SJSA1 (cell line): ENCODE measurements at regions not wholly inside any gene's neighbourhood (a gene's known extent, or its start where the extent isn't known, plus 50 kb on each side); places are given as distances from the start of the nearest gene placed in this dataset.

Experiments
- DNase-seq, 2 experiments: peaks; one replicate each; pipeline ENCODE4 v3.0.0-alpha.2; 2015 to 2020; ENCODE audit warnings: low spot score in 2 of 2, low read depth in 1 of 2
- H3K27ac ChIP-seq: fragments of 250-450 bp; sonication (Bioruptor Pico); 2 replicates; pipeline ENCODE4 v1.5.1; 2020; ENCODE audit warnings: mild to moderate bottlenecking, moderate library complexity
- H3K27me3 ChIP-seq: fragments of 250-450 bp; sonication (Bioruptor Pico); replicated peaks from 2 replicates; pipeline ENCODE4 v1.5.1; 2020; ENCODE audit warnings: mild to moderate bottlenecking, moderate library complexity
- H3K36me3 ChIP-seq: fragments of 250-450 bp; sonication (Bioruptor Pico); 2 replicates; pipeline ENCODE4 v1.5.1; 2020; ENCODE audit warnings: mild to moderate bottlenecking
- H3K4me1 ChIP-seq: fragments of 250-450 bp; sonication (Bioruptor Pico); replicated peaks from 2 replicates; pipeline ENCODE4 v1.6.1; 2021; ENCODE audit warnings: mild to moderate bottlenecking
- H3K4me3 ChIP-seq: fragments of 250-450 bp; sonication (Bioruptor Pico); 2 replicates; pipeline ENCODE4 v1.5.1; 2020; ENCODE audit warnings: mild to moderate bottlenecking
- H3K9me3 ChIP-seq: fragments of 250-450 bp; sonication (Bioruptor Pico); replicated peaks from 2 replicates; pipeline ENCODE4 v1.5.1; 2020; ENCODE audit warnings: mild to moderate bottlenecking

DNA sequence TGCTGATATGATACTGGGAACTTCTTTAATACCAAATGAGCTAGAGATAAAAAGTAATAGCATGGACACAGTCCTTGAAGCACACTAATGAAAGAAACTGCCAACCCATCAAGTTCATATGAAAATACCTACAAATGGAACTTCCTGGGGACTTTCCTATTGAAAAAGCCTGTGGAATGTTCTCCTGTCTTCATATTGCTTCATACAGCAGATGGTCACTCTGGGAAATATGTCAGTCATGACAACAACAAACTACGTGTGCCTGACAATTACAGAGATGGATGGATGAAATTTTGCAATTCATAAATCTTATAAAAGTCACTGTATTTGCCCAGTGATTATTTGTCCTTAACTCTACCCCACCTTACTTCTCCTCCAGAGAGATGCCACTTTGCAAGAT is 106.6 kb upstream of the COL1A2 start:
- no peaks in the 10 kb centered on the region; the same call in 1 of the 2 replicates for H3K4me1 ChIP-seq
- no peaks in the 10 kb centered on the region for H3K27me3 ChIP-seq
- no peaks in the 10 kb centered on the region for H3K36me3 ChIP-seq
- no peak overlapping the region for H3K4me3 ChIP-seq
- DNase-seq = no peak
- no peaks in the 10 kb centered on the region for H3K9me3 ChIP-seq
- no peak overlapping the region for H3K27ac ChIP-seq

DNA sequence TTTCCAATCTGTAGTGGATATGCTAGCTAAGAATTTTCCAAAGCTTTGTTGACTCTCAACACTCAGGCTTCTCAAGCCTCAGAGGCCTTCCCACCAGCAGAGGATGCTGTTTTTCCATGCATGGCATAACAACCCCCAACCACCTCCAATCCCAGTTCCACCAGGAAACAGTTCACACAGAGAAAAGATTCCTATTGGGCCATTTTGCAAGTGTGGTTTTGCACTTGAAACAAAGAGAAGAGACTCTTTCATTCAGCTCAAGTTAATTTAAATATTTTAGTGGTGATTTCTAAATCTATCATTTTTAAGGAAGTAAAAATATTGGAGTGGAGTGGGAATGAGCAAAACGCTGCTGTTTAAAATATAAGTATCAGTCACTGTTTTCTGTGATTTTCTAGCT is 105.6 kb upstream of the COL1A2 start:
- peak; percentile 72 to 80 for DNase-seq
- Histone ChIP-seq H3K36me3 (no peaks in the 10 kb centered on the region), H3K27ac (no peak overlapping the region), H3K4me3 (no peak overlapping the region), H3K9me3 (no peaks in the 10 kb centered on the region), H3K4me1 (no peaks in the 10 kb centered on the region; the same call in 1 of the 2 replicates), H3K27me3 (no peaks in the 10 kb centered on the region)

- H3K36me3 ChIP-seq = no peaks in the 10 kb centered on the region
- H3K27me3 ChIP-seq = no peaks in the 10 kb centered on the region
- H3K27ac ChIP-seq = no peak overlapping the region
- H3K4me1 ChIP-seq = peaks cover 42% of the 10 kb centered on the region
- no peaks in the 10 kb centered on the region for H3K9me3 ChIP-seq
- H3K4me3 ChIP-seq = no peak overlapping the region
- DNase-seq = no peak
Measured at GRCh38 chr7:94294471-94295131, 100.1 kb upstream of the COL1A2 start.

DNA sequence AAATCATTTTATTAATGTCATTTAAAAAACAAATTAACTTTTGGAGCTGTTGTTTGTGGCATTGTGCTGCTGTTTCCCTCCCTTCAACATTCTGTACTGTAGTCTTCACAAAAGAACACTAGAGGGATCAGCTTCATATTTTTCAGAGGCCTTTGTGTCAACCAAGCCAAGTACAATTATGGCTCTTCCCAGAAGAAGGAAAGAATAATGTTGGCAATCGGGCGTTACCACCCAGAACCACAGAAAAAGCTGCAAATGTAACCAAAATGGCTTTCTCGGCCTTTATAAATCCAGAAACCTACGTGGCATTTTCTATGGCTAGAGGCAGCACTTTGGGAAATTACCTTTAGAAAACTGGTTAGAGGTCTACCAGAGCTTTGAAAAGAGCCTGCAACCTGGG is 98.8 kb upstream of the COL1A2 start:
- Histone ChIP-seq H3K9me3 (no peaks in the 10 kb centered on the region), H3K27ac (peak overlapping the region; percentile 85), H3K4me3 (no peak overlapping the region), H3K4me1 (peaks cover 54% of the 10 kb centered on the region), H3K27me3 (no peaks in the 10 kb centered on the region), H3K36me3 (no peaks in the 10 kb centered on the region)
- peak in 1 of 2 experiments; percentile 81 for DNase-seq

GRCh38 chr7:94296881-94297280 is 97.8 kb upstream of the COL1A2 start:
- Histone ChIP-seq H3K36me3 (no peaks in the 10 kb centered on the region), H3K4me3 (no peak overlapping the region), H3K27me3 (no peaks in the 10 kb centered on the region), H3K4me1 (peaks cover 65% of the 10 kb centered on the region), H3K27ac (peak overlapping the region; percentile 85), H3K9me3 (no peaks in the 10 kb centered on the region)
- no peak for DNase-seq

DNA sequence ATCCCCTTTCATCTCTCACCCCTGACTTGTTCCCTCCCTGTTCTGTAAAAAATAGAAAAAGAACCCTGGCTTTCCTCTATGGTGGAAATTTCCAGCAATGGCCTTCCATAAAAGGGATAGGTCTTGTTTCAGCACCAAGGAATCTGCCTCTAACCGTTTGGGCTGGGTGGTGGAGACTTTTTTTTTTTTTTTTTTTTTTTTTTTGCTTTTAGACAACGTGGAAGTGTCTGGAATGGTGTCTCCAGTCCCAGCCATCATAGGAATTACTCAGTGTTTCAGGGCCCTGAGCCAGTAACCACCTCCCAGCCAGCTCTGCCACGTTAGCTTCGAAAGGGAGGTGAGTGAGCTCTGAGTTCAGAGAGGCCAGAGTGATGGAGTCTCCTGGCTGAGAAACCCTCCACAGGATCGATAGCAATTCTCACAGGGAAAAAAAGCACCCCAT is 97.3 kb upstream of the COL1A2 start:
- peaks cover 70% of the 10 kb centered on the region for H3K4me1 ChIP-seq
- H3K4me3 ChIP-seq = no peak overlapping the region

DNA sequence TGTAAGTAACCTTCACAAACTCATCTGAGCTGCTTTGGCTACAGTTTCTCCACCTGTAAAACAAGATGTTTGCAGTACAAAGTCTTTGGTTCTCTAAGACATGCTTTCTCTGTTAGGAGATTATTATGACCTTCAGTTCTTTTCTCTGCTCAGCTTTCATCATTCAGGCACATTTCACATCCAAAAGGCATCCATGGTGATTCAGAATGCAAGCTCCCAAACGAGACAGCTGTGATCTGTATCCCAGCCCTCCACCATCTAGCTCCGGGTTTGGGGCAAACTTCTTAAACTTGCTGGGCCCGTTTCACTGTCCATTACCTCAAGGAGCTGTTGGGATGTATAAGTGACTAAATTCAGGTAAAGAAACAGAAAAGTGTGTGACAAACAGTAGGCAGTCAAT is 95.8 kb upstream of the COL1A2 start:
- peak in 1 of 2 experiments; percentile 28 for DNase-seq
- Histone ChIP-seq H3K27ac (peak overlapping the region; percentile 88; the same call in 1 of the 2 replicates), H3K4me3 (no peak overlapping the region), H3K27me3 (no peaks in the 10 kb centered on the region), H3K4me1 (peaks cover 85% of the 10 kb centered on the region), H3K36me3 (no peaks in the 10 kb centered on the region), H3K9me3 (no peaks in the 10 kb centered on the region)

More for the DNA sequence above, 97.3 kb upstream of the COL1A2 start:
- H3K36me3 ChIP-seq = no peaks in the 10 kb centered on the region
- H3K9me3 ChIP-seq = no peaks in the 10 kb centered on the region
- DNase-seq = peak; percentile 77 to 90
- H3K27ac ChIP-seq = peak overlapping the region; percentile 85
- H3K27me3 ChIP-seq = no peaks in the 10 kb centered on the region

GRCh38 chr7:94300176-94300835 is 94.4 kb upstream of the COL1A2 start:
- Histone ChIP-seq H3K36me3 (no peaks in the 10 kb centered on the region), H3K9me3 (no peaks in the 10 kb centered on the region), H3K4me1 (peaks cover 89% of the 10 kb centered on the region), H3K4me3 (no peak overlapping the region), H3K27me3 (no peaks in the 10 kb centered on the region), H3K27ac (peak overlapping the region; percentile 88)
- peak in 1 of 2 experiments; percentile 57 for DNase-seq

- Histone ChIP-seq H3K27me3 (no peaks in the 10 kb centered on the region), H3K4me1 (peaks cover 82% of the 10 kb centered on the region), H3K4me3 (no peak overlapping the region), H3K9me3 (no peaks in the 10 kb centered on the region), H3K36me3 (no peaks in the 10 kb centered on the region), H3K27ac (peak overlapping the region; percentile 88)
- peak; percentile 94 to 95 for DNase-seq
Measured at GRCh38 chr7:94301024-94301586, 93.6 kb upstream of the COL1A2 start.

- H3K9me3 ChIP-seq = no peaks in the 10 kb centered on the region
- peak overlapping the region; percentile 17; the same call in 1 of the 2 replicates for H3K27ac ChIP-seq
- DNase-seq = no peak
- H3K27me3 ChIP-seq = no peaks in the 10 kb centered on the region
- H3K36me3 ChIP-seq = no peaks in the 10 kb centered on the region
- no peak overlapping the region for H3K4me3 ChIP-seq
- H3K4me1 ChIP-seq = peaks cover 62% of the 10 kb centered on the region
Measured at GRCh38 chr7:94303118-94303517, 91.6 kb upstream of the COL1A2 start.

GRCh38 chr7:94303695-94304094 is 91.0 kb upstream of the COL1A2 start:
- H3K27ac ChIP-seq = peak overlapping the region; percentile 17; the same call in 1 of the 2 replicates
- no peaks in the 10 kb centered on the region for H3K27me3 ChIP-seq
- DNase-seq = peak; percentile 39 to 47
- H3K9me3 ChIP-seq = no peaks in the 10 kb centered on the region
- no peaks in the 10 kb centered on the region for H3K36me3 ChIP-seq
- H3K4me1 ChIP-seq = peaks cover 57% of the 10 kb centered on the region
- H3K4me3 ChIP-seq = no peak overlapping the region

DNA sequence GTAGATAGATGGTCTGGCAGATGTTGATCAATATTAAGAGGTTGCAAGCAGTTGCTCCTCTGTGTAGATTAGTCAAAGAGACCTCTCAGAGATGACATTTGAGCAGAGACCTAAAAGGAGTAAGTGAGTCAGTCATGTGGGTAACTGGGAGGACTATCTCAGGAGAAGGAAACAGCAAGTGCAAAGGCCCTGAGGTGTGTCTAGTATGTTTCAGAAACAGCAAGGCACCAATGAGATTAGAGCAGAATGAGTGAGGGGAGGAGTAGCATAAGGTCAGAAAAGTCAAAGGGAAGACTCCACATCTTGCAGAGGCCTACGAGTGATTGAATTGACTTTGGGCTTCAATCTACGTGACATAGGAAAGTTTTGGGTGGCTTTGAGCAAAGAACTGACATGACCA is 89.8 kb upstream of the COL1A2 start:
- no peak overlapping the region for H3K27ac ChIP-seq
- H3K4me3 ChIP-seq = no peak overlapping the region

DNA sequence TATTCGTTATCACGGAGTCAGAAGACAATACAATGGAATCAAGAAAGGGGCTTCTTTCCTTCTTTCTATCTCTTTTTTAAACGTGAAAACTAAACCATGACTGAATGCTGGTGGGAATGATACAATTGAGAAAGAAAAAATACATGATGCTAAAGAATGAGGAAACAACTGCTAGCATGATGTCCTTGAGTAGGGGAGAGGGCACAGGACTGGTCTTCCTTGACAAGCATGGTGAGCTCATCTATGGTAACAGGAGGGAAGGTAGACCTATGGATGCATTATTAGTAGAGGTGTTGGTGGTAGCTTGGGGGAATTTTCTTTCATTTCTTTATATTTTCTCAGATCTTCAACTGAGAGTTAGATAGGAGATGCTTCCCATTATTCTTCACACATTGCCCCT is 88.9 kb upstream of the COL1A2 start:
- no peak for DNase-seq
- Histone ChIP-seq H3K27ac (no peak overlapping the region), H3K4me3 (no peak overlapping the region), H3K36me3 (no peaks in the 10 kb centered on the region), H3K27me3 (no peaks in the 10 kb centered on the region), H3K9me3 (no peaks in the 10 kb centered on the region), H3K4me1 (peaks cover 35% of the 10 kb centered on the region)

More for the DNA sequence above, 89.8 kb upstream of the COL1A2 start:
- DNase-seq = no peak
- Histone ChIP-seq H3K4me1 (peaks cover 45% of the 10 kb centered on the region), H3K36me3 (no peaks in the 10 kb centered on the region), H3K27me3 (no peaks in the 10 kb centered on the region), H3K9me3 (no peaks in the 10 kb centered on the region)

DNA sequence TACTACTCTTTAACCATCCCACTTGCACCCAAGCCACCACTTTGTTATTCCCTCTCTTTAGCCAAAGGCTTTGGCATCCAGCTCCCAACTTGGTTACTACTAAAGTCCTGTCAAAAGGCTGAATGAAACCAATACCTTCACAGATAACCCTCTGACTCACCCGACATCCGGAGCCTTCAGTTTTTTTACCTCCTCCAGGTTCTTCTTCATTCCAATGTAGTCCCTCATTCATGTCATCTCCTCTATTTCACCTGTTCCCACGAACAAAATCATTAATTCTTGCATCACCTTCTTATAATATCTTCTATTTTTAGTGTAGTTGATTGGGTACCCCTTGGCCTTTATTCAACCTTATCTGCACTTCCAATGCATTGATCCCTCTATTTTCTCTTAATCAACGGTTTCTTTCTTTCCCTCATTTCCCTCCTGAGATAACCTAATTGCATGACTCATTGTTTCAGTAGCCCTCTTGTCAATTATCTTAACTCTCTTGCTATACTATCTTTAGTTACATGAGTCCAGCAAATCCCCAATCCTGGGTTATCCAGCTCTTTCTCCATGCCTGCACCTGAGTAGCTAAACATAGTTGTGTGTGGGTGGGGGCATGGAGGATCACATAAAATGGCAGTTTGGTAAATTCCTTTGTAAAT is 87.2 kb upstream of the COL1A2 start:
- Histone ChIP-seq H3K27ac (no peak overlapping the region), H3K9me3 (no peaks in the 10 kb centered on the region), H3K4me3 (no peak overlapping the region), H3K27me3 (no peaks in the 10 kb centered on the region), H3K4me1 (peaks cover 18% of the 10 kb centered on the region), H3K36me3 (no peaks in the 10 kb centered on the region)
- no peak for DNase-seq
